ENCODE measurements at regions not wholly inside any gene's neighbourhood (a gene's known extent, or its start where the extent isn't known, plus 50 kb on each side); places are given as distances from the start of the nearest gene placed in this dataset.

- Histone ChIP-seq H3K27me3 (ENCODE audit: insufficient read depth, low read length) (no peaks in the 10 kb centered on the region), H3K4me1 (ENCODE audit: insufficient read depth, low read length) (no peaks in the 10 kb centered on the region), H3K9me3 (ENCODE audit: low read depth, low read length) (no peaks in the 10 kb centered on the region), H3K4me3 (ENCODE audit: low read length) (no peak overlapping the region)
Observed at GRCh38 chr7:41825927-41826480, 123.1 kb upstream of the INHBA start.

DNA sequence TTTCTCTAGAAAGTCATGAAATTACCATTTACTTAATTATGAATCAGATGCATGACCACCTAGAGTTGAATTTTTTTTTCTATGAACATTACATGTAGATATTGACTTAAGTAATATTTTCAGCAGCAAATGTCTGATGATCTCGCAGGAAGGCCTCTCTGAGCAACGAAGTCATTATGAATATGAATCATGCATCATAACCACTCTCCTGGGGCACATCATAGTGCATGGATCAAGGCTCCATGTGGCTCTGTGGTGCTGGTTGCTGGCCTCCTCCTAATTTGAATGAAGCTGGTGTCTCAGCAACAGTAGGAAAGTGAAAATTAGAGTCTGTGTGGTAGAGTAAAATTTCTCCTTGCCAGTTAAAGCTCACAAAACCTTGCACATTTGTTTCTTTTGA lies 121.4 kb upstream of the INHBA start:
- Histone ChIP-seq H3K9me3 (ENCODE audit: low read depth, low read length) (no peaks in the 10 kb centered on the region), H3K27me3 (ENCODE audit: insufficient read depth, low read length) (no peaks in the 10 kb centered on the region), H3K4me3 (ENCODE audit: low read length) (no peak overlapping the region), H3K4me1 (ENCODE audit: insufficient read depth, low read length) (no peaks in the 10 kb centered on the region)

DNA sequence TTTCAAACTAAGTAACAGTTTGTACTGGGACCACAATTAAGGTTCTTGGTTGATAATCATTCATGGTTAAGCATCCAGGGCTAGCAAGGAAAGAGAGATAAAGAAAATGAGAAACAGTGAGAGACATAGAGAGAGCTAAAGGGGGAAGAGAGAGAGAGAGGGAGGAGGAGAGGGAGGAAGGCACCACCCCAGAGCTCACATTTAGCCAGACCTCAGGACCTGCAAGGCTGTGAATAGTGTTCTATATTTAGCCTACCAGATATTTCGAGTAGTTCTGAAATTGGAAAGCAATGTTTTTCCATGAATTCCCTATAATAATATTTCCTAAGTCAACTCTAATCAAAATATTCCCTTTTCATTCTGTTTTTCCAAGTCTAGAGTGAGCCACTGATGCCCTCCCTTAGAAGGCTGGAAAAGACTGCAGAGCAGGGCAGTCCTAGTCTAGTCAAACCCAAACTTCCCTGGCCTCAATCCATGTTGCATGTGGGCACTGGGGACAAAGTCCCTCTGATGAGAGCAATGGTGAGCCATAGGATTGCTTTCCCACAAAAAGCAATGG lies 119.4 kb upstream of the INHBA start:
- Histone ChIP-seq H3K27me3 (ENCODE audit: insufficient read depth, low read length) (no peaks in the 10 kb centered on the region), H3K4me3 (ENCODE audit: low read length) (no peak overlapping the region), H3K9me3 (ENCODE audit: low read depth, low read length) (no peaks in the 10 kb centered on the region), H3K4me1 (ENCODE audit: insufficient read depth, low read length) (no peaks in the 10 kb centered on the region)

DNA sequence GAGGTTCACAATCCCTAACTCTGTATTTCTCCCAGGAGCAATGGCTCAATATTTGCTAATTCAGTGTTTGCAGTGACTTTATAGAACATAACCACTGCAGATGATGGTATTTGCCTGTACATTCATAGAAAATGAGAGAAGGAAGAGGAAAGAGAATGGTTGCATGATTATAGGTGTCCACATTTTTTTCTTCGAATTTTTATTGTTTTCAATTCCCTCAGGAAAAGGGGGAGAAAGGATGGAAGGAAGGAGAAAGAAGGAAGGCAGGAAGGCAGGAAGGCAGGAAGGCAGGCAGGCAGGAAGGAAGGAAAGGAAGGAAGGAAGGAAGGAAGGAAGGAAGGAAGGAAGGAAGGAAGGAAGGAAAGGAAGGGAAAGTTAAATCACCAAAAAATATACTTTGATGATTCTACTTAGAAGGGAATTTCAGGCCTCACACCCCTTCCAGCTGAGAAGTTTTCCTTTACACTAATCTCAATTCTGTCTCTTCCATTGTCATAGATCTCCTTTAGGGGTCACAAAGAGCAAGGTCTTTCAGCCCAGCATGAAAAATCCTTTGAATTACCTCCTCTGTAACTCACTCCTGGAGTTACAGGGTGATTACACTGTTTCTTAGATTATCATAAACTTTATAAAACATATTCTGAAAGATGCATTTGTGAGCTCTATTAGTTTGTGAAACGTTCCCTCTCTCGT lies 118.8 kb upstream of the INHBA start:
- Histone ChIP-seq H3K9me3 (ENCODE audit: low read depth, low read length) (no peaks in the 10 kb centered on the region), H3K4me3 (ENCODE audit: low read length) (no peak overlapping the region), H3K27me3 (ENCODE audit: insufficient read depth, low read length) (no peaks in the 10 kb centered on the region), H3K4me1 (ENCODE audit: insufficient read depth, low read length) (no peaks in the 10 kb centered on the region)

DNA sequence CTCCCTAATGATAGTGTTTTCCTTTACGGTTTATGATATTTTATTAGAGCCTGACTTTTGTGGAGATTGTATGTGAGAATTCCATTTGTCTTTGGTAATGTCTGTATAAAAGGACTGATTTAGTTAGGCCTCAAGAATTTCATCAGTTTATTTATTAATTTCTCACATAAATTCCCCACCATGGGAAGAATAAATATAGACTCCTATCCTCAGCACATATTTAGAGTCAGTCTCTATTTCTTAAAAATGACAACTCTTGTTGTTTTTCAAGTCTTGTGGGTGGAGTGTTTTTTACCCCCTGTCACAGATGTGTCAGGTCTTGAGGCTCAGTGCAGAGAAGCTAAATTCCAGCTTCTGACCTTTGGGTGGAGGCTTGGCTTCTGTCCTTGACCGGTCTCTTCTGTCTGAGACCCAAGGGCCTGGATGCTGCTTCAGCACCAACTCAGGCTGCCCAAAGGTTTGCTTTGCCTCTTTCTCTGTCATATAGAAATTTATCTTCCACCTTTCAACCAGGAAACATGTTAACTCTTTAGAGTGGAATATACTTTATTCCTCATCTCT lies 117.3 kb upstream of the INHBA start:
- no peaks in the 10 kb centered on the region for H3K27me3 ChIP-seq (ENCODE audit: insufficient read depth, low read length)
- H3K4me3 ChIP-seq (ENCODE audit: low read length): no peak overlapping the region
- H3K4me1 ChIP-seq (ENCODE audit: insufficient read depth, low read length): peaks cover 10% of the 10 kb centered on the region
- H3K9me3 ChIP-seq (ENCODE audit: low read depth, low read length): no peaks in the 10 kb centered on the region

DNA sequence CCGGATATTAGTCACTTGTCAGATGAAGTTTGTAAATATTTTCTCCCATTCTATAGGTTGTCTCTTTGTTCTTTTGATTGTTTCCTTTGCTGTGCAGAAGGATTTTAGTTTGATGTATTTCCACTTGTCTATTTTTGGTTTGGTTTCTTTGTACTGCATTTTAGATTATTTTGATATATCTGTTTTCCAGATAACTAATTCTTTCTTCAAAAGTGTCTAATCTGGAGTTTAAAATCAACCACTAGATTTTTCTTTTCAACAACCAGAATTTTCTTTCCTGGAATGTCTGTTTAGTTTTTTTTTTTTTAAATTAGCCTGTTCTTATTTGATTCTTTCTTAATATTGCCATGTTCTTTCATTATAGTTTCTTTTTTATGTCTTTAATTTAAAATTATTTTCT lies 116.8 kb upstream of the INHBA start:
- H3K27me3 ChIP-seq (ENCODE audit: insufficient read depth, low read length): no peaks in the 10 kb centered on the region
- H3K4me1 ChIP-seq (ENCODE audit: insufficient read depth, low read length): peaks cover 10% of the 10 kb centered on the region
- no peak overlapping the region for H3K4me3 ChIP-seq (ENCODE audit: low read length)
- H3K9me3 ChIP-seq (ENCODE audit: low read depth, low read length): no peaks in the 10 kb centered on the region

GRCh38 chr7:41818765-41819398 lies 116.0 kb upstream of the INHBA start:
- peaks cover 10% of the 10 kb centered on the region for H3K4me1 ChIP-seq (ENCODE audit: insufficient read depth, low read length)
- H3K4me3 ChIP-seq (ENCODE audit: low read length): no peak overlapping the region
- no peaks in the 10 kb centered on the region for H3K27me3 ChIP-seq (ENCODE audit: insufficient read depth, low read length)
- no peaks in the 10 kb centered on the region for H3K9me3 ChIP-seq (ENCODE audit: low read depth, low read length)

DNA sequence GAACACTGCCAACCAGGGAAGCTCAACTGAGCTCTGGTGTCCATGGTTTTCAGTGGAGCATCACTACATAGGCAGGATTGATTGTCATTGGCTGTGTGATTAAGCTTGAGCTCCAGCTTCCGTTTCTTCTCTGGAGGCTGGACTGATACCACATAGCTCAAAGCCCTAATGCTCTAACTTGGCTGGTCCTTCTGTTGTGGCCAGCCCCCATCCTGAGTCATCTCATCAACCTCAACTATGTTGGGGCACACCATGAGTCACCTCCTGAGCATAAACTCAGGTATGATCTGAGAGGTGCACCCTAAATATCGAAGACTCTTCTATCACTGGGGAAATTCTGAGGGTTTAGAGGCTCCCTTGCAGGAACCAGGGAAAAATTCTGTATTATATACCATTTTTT lies 114.5 kb upstream of the INHBA start:
- Histone ChIP-seq H3K4me3 (ENCODE audit: low read length) (no peak overlapping the region), H3K4me1 (ENCODE audit: insufficient read depth, low read length) (peaks cover 10% of the 10 kb centered on the region), H3K27me3 (ENCODE audit: insufficient read depth, low read length) (no peaks in the 10 kb centered on the region), H3K9me3 (ENCODE audit: low read depth, low read length) (no peaks in the 10 kb centered on the region)

DNA sequence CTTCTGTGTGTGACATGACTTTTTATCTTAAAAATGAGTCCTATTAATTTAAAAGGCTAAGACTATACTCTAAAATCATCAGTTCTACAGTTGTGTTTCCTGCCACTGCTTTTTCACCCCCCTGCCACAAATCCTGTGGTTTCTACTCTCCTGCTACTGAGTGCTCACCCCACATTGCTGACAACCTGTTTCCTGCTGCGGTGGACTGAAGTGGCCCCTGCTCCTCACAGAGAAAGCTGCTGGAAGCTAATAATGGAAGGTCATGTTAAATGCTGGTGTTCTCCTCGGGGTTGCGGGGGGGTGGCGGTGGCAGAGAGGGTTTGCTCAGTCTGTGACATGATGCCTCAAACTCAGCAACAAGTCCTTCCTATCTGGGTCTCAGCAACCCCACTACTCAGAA lies 113.2 kb upstream of the INHBA start:
- Histone ChIP-seq H3K9me3 (ENCODE audit: low read depth, low read length) (no peaks in the 10 kb centered on the region), H3K4me1 (ENCODE audit: insufficient read depth, low read length) (peaks cover 10% of the 10 kb centered on the region), H3K4me3 (ENCODE audit: low read length) (no peak overlapping the region), H3K27me3 (ENCODE audit: insufficient read depth, low read length) (no peaks in the 10 kb centered on the region)

DNA sequence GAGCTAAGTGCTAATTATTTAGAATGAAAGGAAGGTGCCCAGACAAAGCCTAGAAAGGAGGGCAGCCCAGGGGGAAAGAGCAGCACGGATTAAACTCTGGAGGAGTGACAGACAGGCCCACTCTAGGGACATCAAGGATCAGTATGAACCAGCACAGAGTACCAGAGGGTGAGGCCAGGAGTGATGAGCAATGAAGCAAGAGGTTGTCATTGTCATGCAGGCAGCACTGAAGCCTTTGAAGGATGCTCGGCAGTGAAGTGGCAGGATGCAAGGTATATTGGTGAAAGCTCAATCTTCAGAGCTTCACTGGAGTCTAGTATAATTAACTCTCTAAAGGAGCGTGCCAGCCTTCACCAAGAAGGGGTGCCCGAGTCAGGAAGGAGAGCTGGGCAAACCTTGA lies 112.0 kb upstream of the INHBA start:
- H3K27me3 ChIP-seq (ENCODE audit: insufficient read depth, low read length): no peaks in the 10 kb centered on the region
- no peak overlapping the region for H3K4me3 ChIP-seq (ENCODE audit: low read length)
- H3K4me1 ChIP-seq (ENCODE audit: insufficient read depth, low read length): peaks cover 13% of the 10 kb centered on the region
- H3K9me3 ChIP-seq (ENCODE audit: low read depth, low read length): no peaks in the 10 kb centered on the region

- Histone ChIP-seq H3K4me1 (ENCODE audit: insufficient read depth, low read length) (peaks cover 19% of the 10 kb centered on the region), H3K27me3 (ENCODE audit: insufficient read depth, low read length) (no peaks in the 10 kb centered on the region), H3K9me3 (ENCODE audit: low read depth, low read length) (no peaks in the 10 kb centered on the region), H3K4me3 (ENCODE audit: low read length) (no peak overlapping the region)
Observed at GRCh38 chr7:41813286-41813685, 110.4 kb upstream of the INHBA start.

GRCh38 chr7:41811941-41812340 lies 109.1 kb upstream of the INHBA start:
- Histone ChIP-seq H3K27me3 (ENCODE audit: insufficient read depth, low read length) (no peaks in the 10 kb centered on the region), H3K9me3 (ENCODE audit: low read depth, low read length) (no peaks in the 10 kb centered on the region), H3K4me1 (ENCODE audit: insufficient read depth, low read length) (peaks cover 19% of the 10 kb centered on the region), H3K4me3 (ENCODE audit: low read length) (no peak overlapping the region)

GRCh38 chr7:41809940-41810576 lies 107.2 kb upstream of the INHBA start:
- Histone ChIP-seq H3K4me1 (ENCODE audit: insufficient read depth, low read length) (peaks cover 9% of the 10 kb centered on the region), H3K27me3 (ENCODE audit: insufficient read depth, low read length) (no peaks in the 10 kb centered on the region), H3K9me3 (ENCODE audit: low read depth, low read length) (no peaks in the 10 kb centered on the region), H3K4me3 (ENCODE audit: low read length) (no peak overlapping the region)

GRCh38 chr7:41809529-41809939 lies 106.6 kb upstream of the INHBA start:
- Histone ChIP-seq H3K4me1 (ENCODE audit: insufficient read depth, low read length) (peaks cover 9% of the 10 kb centered on the region), H3K9me3 (ENCODE audit: low read depth, low read length) (no peaks in the 10 kb centered on the region), H3K4me3 (ENCODE audit: low read length) (no peak overlapping the region), H3K27me3 (ENCODE audit: insufficient read depth, low read length) (no peaks in the 10 kb centered on the region)

DNA sequence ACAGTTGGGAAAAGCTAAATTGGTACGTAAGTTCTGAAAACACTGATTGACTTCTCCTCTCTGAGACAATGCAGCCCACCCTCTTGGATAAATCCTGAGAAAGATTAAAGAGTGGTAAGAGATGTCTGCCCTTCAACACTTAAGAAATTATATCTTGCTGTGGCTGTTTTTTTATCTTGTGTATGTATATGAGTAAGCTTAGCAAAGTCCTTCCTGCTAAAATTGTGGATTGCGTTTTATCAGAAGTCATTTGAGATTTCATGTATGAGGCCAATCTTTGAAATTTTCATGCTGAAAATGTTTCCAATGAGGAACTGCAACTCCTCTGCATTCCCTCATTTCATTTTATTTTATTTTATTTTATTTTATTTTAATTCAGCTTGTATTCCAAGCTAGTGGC lies 106.2 kb upstream of the INHBA start:
- no peak overlapping the region for H3K4me3 ChIP-seq (ENCODE audit: low read length)
- H3K27me3 ChIP-seq (ENCODE audit: insufficient read depth, low read length): no peaks in the 10 kb centered on the region
- H3K9me3 ChIP-seq (ENCODE audit: low read depth, low read length): no peaks in the 10 kb centered on the region
- H3K4me1 ChIP-seq (ENCODE audit: insufficient read depth, low read length): peaks cover 9% of the 10 kb centered on the region

All from mononuclear cell (primary cell).